ENCODE measurements at regions not wholly inside any gene's neighbourhood (a gene's known extent, or its start where the extent isn't known, plus 50 kb on each side); places are given as distances from the start of the nearest gene placed in this dataset.
"Not testable (repeated sequence)": the region's sequence is repeated elsewhere in the genome, so short reads cannot be mapped to it uniquely, and the experiment has no call there.

- DNase-seq, result no peak
- H3K27me3 ChIP-seq (ENCODE audit: control insufficient read depth in 3 of 3, insufficient read depth in 3 of 3, low read length in 3 of 3), result peaks cover 0 to 5% (median 0%) of the 10 kb centered on the region in 3 donors
- no peak for FAIRE-seq
- peaks cover 0 to 5% (median 0%) of the 10 kb centered on the region in 3 donors for H3K4me1 ChIP-seq (ENCODE audit: control insufficient read depth in 3 of 3, insufficient read depth in 2 of 3, low read depth in 1 of 3, low read length in 2 of 3)
- H3K27ac ChIP-seq (ENCODE audit: low read depth in 1 of 3, low read length in 2 of 3), result no peak overlapping the region
- H3K9me3 ChIP-seq (ENCODE audit: control insufficient read depth in 2 of 2, insufficient read depth in 1 of 2, low read depth in 1 of 2, low read length in 1 of 2), result peaks cover 0 to 15% of the 10 kb centered on the region in 2 donors
- WGBS, 3 donors, result 70 to 81% (median 75%) methylated on average over 18 of the region's 18 CpGs
- no peak overlapping the region for H3K4me3 ChIP-seq (ENCODE audit: low read depth in 1 of 3, low read length in 3 of 3)
- H3K36me3 ChIP-seq (ENCODE audit: control insufficient read depth in 3 of 3, insufficient read depth in 2 of 3, low read depth in 1 of 3, low read length in 3 of 3), result no peaks in the 10 kb centered on the region
Observed at GRCh38 chr2:235439959-235440662, 53.7 kb upstream of the AGAP1 start.

GRCh38 chr2:235443580-235443979 lies 50.3 kb upstream of the AGAP1 start:
- not testable (repeated sequence) for H3K4me1 ChIP-seq (ENCODE audit: control insufficient read depth in 3 of 3, insufficient read depth in 2 of 3, low read depth in 1 of 3, low read length in 2 of 3); H3K36me3 ChIP-seq (ENCODE audit: control insufficient read depth in 3 of 3, insufficient read depth in 2 of 3, low read depth in 1 of 3, low read length in 3 of 3); FAIRE-seq; H3K27me3 ChIP-seq (ENCODE audit: control insufficient read depth in 3 of 3, insufficient read depth in 3 of 3, low read length in 3 of 3); DNase-seq; H3K4me3 ChIP-seq (ENCODE audit: low read depth in 1 of 3, low read length in 3 of 3); H3K27ac ChIP-seq (ENCODE audit: low read depth in 1 of 3, low read length in 2 of 3)
- WGBS, 3 donors, result 76 to 88% (median 79%) methylated on average over 6 of the region's 6 CpGs
- peaks cover 0 to 15% of the 10 kb centered on the region in 2 donors for H3K9me3 ChIP-seq (ENCODE audit: control insufficient read depth in 2 of 2, insufficient read depth in 1 of 2, low read depth in 1 of 2, low read length in 1 of 2)
